ENCODE measurements at regions not wholly inside any gene's neighbourhood (a gene's known extent, or its start where the extent isn't known, plus 50 kb on each side); places are given as distances from the start of the nearest gene placed in this dataset.
"Not testable (repeated sequence)": the region's sequence is repeated elsewhere in the genome, so short reads cannot be mapped to it uniquely, and the experiment has no call there.

GRCh38 chr4:149048451-149049143 lies 606.4 kb upstream of the NR3C2 start:
- DNase-seq (ENCODE audit: low spot score): no peak
- no peak for FAIRE-seq

- no peak for FAIRE-seq
- no peak for DNase-seq (ENCODE audit: low spot score)
These were observed 605.2 kb upstream of the NR3C2 start for GRCh38 chr4:149047368-149047767.

DNA sequence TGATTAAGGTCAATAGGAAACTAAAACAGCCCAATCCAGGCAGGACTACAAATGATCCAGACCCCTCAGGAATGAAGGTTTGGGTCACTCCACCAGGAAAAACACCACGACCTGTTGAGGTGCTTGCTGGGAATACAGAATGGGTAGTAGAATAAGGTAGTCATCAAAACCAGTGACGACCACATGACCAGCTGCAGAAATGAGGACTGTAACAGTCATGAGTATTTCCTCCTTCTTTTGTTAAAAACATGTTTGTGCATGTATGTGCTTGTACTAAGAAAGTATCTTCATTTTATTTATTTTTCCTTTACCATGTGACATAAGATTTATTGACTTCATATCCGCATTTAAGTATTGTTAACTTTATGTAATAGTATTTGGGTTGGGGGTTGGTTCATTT lies 603.5 kb upstream of the NR3C2 start:
- FAIRE-seq (no peak), DNase-seq (ENCODE audit: low spot score) (no peak)

GRCh38 chr4:149039786-149040185 lies 597.6 kb upstream of the NR3C2 start:
- not testable (repeated sequence) for FAIRE-seq; DNase-seq (ENCODE audit: low spot score)

GRCh38 chr4:149031399-149031798 lies 589.2 kb upstream of the NR3C2 start:
- FAIRE-seq (no peak), DNase-seq (ENCODE audit: low spot score) (peak; percentile 26)

DNA sequence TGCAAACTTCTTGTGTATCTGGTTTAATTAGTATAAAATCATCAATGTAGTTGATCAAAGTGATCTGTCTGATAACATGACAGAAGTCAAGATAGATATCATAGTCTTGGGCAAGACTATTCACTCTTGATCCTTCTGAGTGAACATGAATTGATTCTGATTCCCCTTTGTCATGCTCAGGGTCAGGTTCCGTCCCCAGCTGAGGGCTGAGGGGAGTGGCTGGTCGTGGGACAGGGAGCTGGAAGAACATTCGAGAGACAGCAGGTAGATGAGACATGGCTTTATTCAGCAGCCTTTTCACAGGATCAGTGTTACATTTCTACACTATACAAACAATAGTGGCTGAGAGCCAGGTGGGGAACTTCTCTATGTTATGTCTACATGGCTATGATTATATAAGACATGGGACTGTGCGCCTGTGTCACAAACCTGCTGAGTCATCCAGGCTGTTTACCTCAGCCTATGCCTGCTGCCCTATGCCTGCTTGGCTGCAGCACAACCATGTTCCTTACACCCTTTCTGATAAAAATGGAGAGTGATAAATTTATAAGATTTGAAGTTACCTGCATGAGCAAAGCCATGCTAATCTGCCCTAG lies 586.9 kb upstream of the NR3C2 start:
- no peak for FAIRE-seq
- no peak for DNase-seq (ENCODE audit: low spot score)

- no peak for FAIRE-seq
- DNase-seq (ENCODE audit: low spot score): no peak
These were observed 584.5 kb upstream of the NR3C2 start for GRCh38 chr4:149026696-149027095.

- FAIRE-seq: no peak
- no peak for DNase-seq (ENCODE audit: low spot score)
These were observed 575.0 kb upstream of the NR3C2 start for GRCh38 chr4:149017002-149017734.

DNA sequence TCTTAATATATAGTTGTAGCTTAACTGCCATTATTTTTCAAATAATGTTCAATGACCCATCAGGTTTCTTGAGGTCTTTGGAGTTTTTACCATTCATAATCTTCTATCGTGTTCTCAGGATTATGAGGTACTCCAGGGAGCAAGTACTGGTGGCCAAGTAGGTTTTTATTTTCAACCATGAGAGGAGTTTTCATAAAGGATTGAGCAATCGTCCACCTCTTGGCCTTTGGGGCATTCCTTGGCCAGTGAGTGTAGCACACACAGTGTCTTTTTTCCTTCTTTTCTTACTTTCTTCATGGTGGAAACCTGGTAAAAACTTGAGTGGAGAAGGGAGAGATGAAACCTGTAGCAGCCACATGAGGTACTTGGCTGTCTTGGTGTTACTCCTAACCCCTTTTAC lies 567.0 kb upstream of the NR3C2 start:
- DNase-seq (ENCODE audit: low spot score): no peak
- no peak for FAIRE-seq

- DNase-seq (ENCODE audit: low spot score): no peak
- no peak for FAIRE-seq
These were observed 566.3 kb upstream of the NR3C2 start for GRCh38 chr4:149008415-149009025.

GRCh38 chr4:149005191-149005590 lies 563.0 kb upstream of the NR3C2 start:
- DNase-seq (ENCODE audit: low spot score) (no peak), FAIRE-seq (no peak)

- FAIRE-seq (no peak), DNase-seq (ENCODE audit: low spot score) (no peak)
These were observed 557.7 kb upstream of the NR3C2 start for GRCh38 chr4:148999924-149000323.

DNA sequence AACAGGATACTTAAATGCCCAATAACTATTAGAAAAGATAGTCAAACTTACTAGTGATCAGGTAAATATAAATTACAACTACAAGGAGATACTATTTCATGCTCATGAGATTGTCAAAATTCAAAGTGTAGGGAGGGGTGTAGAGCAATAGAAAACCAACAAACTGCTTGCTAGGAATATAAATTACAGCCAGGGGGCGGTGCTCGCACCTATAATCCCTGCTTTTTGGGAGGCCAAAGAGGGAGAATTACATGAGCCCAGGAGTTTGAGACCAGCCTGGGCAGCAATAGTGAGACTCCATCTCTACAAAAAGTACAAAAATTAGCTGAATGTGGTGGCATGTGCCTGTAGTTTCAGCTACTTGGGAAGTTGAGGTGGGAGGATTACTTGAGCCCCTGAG lies 556.5 kb upstream of the NR3C2 start:
- FAIRE-seq (no peak), DNase-seq (ENCODE audit: low spot score) (no peak)

DNA sequence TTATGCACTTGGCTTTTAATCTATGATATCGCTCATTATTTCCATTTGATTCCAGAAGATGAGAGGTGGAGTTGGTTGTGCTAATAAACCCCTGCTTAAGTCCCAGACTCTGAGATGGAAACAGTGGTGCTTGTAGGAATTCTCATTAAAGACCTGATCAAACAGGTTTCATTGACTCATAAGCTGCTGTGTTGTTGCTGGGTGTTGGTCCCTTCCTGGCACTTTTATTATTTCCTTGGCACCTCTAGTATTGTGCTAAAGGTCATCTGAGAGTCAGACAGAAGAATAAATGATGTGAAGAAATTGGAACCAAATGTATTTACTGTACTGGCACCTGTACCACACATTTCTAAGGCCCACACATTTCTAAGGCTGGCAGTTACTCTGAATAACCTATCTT lies 544.7 kb upstream of the NR3C2 start:
- DNase-seq (ENCODE audit: low spot score) (no peak), FAIRE-seq (no peak)

GRCh38 chr4:148984951-148985350 lies 542.7 kb upstream of the NR3C2 start:
- no peak for DNase-seq (ENCODE audit: low spot score)
- no peak for FAIRE-seq

GRCh38 chr4:148982200-148982599 lies 540.0 kb upstream of the NR3C2 start:
- no peak for DNase-seq (ENCODE audit: low spot score)

GRCh38 chr4:148980782-148981480 lies 538.7 kb upstream of the NR3C2 start:
- FAIRE-seq (no peak), DNase-seq (ENCODE audit: low spot score) (no peak)

More at GRCh38 chr4:148982200-148982599, 540.0 kb upstream of the NR3C2 start:
- FAIRE-seq: no peak

DNA sequence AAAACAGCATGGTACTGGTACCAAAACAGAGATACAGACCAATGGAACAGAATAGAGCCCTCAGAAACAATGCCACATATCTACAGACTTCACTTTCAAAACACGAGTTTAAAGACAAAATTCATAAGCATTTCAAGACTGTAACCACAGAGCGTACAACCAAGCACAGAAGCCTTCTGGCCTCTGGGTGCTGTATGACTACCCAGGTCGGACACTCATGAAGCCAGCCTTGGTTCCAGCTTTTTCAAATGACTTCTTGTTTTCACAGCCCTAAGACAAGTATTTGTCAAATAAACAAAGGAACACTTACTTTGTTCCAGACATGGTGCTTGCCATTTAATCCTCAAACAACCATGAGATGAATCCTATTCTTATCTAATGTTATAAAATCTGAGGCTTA lies 536.1 kb upstream of the NR3C2 start:
- FAIRE-seq (no peak), DNase-seq (ENCODE audit: low spot score) (no peak)

DNA sequence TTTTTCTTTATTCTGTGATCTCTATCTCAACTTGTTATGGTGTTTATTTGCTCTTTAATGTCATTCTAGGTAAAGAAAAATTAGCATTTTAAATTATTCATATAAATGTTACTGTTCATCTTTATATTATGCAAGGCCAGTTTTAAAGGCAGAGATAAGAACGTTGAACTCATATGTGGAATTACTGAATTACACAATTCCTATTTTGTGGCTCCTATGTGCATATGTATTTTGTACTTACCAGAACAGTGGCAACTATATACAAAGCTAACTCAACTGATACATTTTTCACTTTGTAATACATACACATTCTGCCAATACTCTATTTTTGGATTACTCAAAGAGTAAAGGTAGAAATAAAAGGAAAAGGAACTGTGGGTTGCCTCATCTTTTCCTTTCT lies 533.2 kb upstream of the NR3C2 start:
- FAIRE-seq (no peak), DNase-seq (ENCODE audit: low spot score) (no peak)

DNA sequence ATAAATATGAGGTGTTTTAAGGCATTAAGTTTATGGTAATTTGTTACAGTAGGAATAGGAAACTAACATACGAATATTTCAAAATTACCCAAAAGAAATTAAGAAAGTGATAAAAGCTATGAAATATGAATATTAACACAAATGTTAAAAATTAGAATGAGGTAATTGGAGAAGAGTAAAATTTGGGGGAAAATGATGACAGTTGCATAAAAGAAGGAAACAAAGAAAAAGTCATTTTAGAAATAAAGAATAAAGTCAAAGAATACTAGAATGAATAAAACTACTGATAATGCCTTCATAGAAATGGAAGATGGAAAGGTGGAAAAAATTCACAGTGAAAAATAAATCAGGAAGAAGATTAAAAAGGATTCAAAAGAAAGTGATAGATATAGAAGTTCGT lies 522.9 kb upstream of the NR3C2 start:
- no peak for FAIRE-seq
- no peak for DNase-seq (ENCODE audit: low spot score)

DNA sequence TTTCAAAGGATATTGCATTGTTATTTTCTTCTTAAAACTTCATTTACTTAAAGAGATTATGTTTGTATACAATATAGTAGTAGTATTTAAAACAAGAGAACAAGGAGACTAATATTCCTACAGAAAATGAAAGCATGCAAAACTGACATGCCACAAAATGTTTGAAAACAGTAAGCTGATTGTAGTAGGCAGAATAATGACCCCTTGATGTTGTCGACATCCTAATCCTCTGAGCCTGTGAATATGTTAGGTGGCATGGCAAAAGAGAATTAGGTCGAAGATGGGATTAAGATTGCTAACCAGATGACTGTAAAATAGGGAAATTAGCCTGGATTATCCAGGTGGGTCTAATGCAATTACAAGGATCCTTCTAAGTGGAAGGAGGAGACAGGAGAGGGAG lies 522.2 kb upstream of the NR3C2 start:
- no peak for DNase-seq (ENCODE audit: low spot score)

More for the DNA sequence above, 522.2 kb upstream of the NR3C2 start:
- FAIRE-seq: no peak

All from urothelium cell line (cell line).